Transverse colon (tissue), 4 donors: ENCODE measurements at regions not wholly inside any gene's neighbourhood (a gene's known extent, or its start where the extent isn't known, plus 50 kb on each side); places are given as distances from the start of the nearest gene placed in this dataset.

Experiments used
- DNase-seq: peaks from one replicate; pipeline ENCODE4 v3.0.0-alpha.2; 2019
- H3K27ac ChIP-seq, 4 donors: fragments of 200-600 bp; sonication (generic); 2 replicates each; pipeline ENCODE4 v1.5.1; 2016 to 2018; ENCODE audit warnings: inconsistent platforms in 4 of 4
- H3K27me3 ChIP-seq: fragments of 200-600 bp; sonication (generic); 2 replicates; pipeline ENCODE4 v1.5.1; 2017; ENCODE audit warnings: inconsistent platforms
- H3K36me3 ChIP-seq, 4 donors: fragments of 200-600 bp; sonication (generic); 2 replicates each; pipeline ENCODE4 v1.5.1; 2017 to 2019; ENCODE audit warnings: inconsistent platforms in 4 of 4
- H3K4me1 ChIP-seq, 4 donors: fragments of 200-600 bp; sonication (generic); 2 replicates each; pipeline ENCODE4 v1.5.1; 2017 to 2020; ENCODE audit warnings: inconsistent platforms in 4 of 4
- H3K4me3 ChIP-seq, 4 donors: fragments of 200-600 bp; sonication (generic); 1 replicate in 1 of 4; 2 replicates in 3 of 4; pipeline versions ENCODE4 v1.5.1 to v1.6.1; 2017 to 2019; ENCODE audit warnings: inconsistent platforms in 4 of 4
- H3K9me3 ChIP-seq, 2 donors: fragments of 200-600 bp; sonication (generic); 2 replicates each; pipeline ENCODE4 v1.5.1; 2017 to 2019; ENCODE audit warnings: inconsistent platforms in 2 of 2
- EP300 ChIP-seq: sonication (generic); formaldehyde crosslinking; IDR thresholded peaks from one replicate; pipeline ENCODE4 v1.6.1; 2017; ENCODE audit warnings: antibody characterized with exemption, low read depth
- POLR2A ChIP-seq: fragments of 450-650 bp; IDR thresholded peaks from one replicate; pipeline ENCODE4 v1.6.1; 2016; ENCODE audit warnings: antibody characterized with exemption, mild to moderate bottlenecking, moderate library complexity
- POLR2AphosphoS5 ChIP-seq, 3 donors: sonication (generic); formaldehyde crosslinking; IDR thresholded peaks; one replicate each; pipeline ENCODE4 v1.6.1; 2016; ENCODE audit warnings: antibody characterized with exemption in 3 of 3
- whole genome bisulfite sequencing, 2 donors: methylation state at CpG; one replicate each; pipeline ENCODE4 v1.1.5; 2018; ENCODE audit warnings: low coverage in 1 of 2; 5-methylcytosine and 5-hydroxymethylcytosine counted together
- in situ Hi-C, 4 donors: fragments of 200-750 bp; cut with MboI; loops; one replicate each; pipeline versions ENCODE4 v1.15.0 to v1.15.1; 2017; ENCODE audit warnings: low sequenced_read_pairs in 3 of 4, low pct_ligation_motif_present in 1 of 4, low pct_unique_long_range_greater_than_20kb in 1 of 4
- intact Hi-C: fragments of 100-400 bp; cut with DNase I; formaldehyde crosslinking; loops from one replicate; pipeline ENCODE4 v1.15.1; 2023; ENCODE audit warnings: low total_unique reads
- TF ChIP-seq, protein P1 (sequence below), 5 experiments: fragments of 200-600 bp in 3 of 5; fragments of 450-650 bp in 2 of 5; sonication (generic) in 3 of 5; IDR thresholded peaks; 1 replicate in 2 of 5; 2 replicates in 3 of 5; pipeline ENCODE4 v1.5.1; 2016 to 2017; ENCODE audit warnings: antibody characterized with exemption in 5 of 5, inconsistent platforms in 3 of 5, mild to moderate bottlenecking in 2 of 5, moderate library complexity in 1 of 5

DNA sequence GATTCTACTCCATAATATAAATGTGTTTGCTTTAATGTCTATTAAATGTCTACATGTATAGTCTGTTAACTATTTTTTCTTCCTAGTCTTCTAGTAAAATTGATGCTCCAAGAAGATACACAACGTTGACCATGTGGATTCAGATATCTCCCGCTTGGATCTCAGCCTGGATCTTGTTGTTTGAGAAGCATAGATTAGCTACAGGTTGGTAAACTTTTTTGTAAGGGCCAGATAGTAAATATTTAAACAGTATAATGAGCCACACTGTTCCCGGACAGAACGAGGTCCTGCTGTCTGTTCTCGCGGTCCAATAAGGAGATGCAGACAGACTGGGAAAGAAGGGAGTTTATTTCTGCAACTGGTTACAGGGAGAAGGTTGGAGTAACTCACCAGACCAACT lies 86.2 kb upstream of the IL12B start:
- whole genome bisulfite sequencing, 2 donors: 78 to 85% methylated on average over 5 to 6 of the region's 6 CpGs
- DNase-seq: no peak
- in situ Hi-C loops: no loop called here
- H3K27me3 ChIP-seq: no peaks in the 10 kb centered on the region
- no peak overlapping the region for H3K27ac ChIP-seq
- no peaks in the 10 kb centered on the region for H3K36me3 ChIP-seq
- no peak for TF ChIP-seq POLR2A
- TF ChIP-seq, protein P1, sequence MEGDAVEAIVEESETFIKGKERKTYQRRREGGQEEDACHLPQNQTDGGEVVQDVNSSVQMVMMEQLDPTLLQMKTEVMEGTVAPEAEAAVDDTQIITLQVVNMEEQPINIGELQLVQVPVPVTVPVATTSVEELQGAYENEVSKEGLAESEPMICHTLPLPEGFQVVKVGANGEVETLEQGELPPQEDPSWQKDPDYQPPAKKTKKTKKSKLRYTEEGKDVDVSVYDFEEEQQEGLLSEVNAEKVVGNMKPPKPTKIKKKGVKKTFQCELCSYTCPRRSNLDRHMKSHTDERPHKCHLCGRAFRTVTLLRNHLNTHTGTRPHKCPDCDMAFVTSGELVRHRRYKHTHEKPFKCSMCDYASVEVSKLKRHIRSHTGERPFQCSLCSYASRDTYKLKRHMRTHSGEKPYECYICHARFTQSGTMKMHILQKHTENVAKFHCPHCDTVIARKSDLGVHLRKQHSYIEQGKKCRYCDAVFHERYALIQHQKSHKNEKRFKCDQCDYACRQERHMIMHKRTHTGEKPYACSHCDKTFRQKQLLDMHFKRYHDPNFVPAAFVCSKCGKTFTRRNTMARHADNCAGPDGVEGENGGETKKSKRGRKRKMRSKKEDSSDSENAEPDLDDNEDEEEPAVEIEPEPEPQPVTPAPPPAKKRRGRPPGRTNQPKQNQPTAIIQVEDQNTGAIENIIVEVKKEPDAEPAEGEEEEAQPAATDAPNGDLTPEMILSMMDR (IDR thresholded peaks at IDR 0.05): no peak
- H3K4me1 ChIP-seq: no peaks in the 10 kb centered on the region
- H3K9me3 ChIP-seq: no peaks in the 10 kb centered on the region
- intact Hi-C loops: no loop called here
- no peak overlapping the region for H3K4me3 ChIP-seq

DNA sequence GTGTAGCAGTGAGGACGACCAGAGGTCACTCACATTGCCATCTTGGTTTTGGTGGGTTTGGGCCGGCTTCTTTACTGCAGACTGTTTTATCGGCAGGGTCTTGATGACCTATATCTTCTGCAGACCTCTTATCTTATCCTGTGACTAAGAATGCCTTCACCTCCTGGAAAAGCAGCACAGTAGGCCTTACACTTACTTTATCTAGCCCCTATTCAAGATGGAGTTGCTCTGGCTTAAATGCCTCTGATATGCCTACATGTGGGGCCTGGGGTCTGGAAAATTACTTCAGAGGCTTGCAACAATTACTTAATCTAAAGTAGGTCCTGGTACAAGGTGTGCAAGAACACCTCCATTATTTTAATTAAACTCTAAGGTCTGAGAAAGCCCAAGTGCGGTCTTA lies 86.9 kb upstream of the IL12B start:
- no peaks in the 10 kb centered on the region for H3K36me3 ChIP-seq
- no peaks in the 10 kb centered on the region for H3K27me3 ChIP-seq
- TF ChIP-seq EP300 (no peak), POLR2AphosphoS5 (IDR thresholded peaks at IDR 0.05) (no peak), POLR2A (no peak)
- TF ChIP-seq, protein P1 (IDR thresholded peaks at IDR 0.05): no peak
- intact Hi-C loops (no loop called here), in situ Hi-C loops (no loop called here)
- WGBS, 2 donors: 90 to 93% methylated on average over 2 to 4 of the region's 4 CpGs
- H3K27ac ChIP-seq: no peak overlapping the region
- no peaks in the 10 kb centered on the region for H3K9me3 ChIP-seq
- DNase-seq: no peak
- H3K4me1 ChIP-seq: no peaks in the 10 kb centered on the region
- H3K4me3 ChIP-seq: no peak overlapping the region

DNA sequence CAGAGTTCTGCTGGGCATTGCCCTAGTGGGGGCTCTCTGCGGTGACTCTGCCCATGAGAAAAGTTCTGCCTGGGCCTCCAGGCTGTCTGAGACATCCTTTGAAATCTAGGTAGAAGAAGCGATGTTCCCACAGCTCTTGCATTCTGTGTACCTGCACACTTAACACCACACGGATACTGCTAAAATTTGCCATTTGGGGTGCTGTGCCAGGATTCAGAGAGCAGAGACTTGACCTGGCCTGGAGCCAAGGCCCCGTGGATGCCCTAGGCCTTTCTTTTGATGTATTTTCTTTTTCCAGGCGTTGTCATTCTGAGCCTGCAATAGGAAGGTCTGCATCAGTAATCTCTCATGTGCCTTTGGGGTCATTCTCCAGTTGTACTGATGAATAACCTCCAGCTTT lies 89.3 kb upstream of the IL12B start:
- DNase-seq: no peak
- H3K36me3 ChIP-seq: no peaks in the 10 kb centered on the region
- no peak overlapping the region for H3K4me3 ChIP-seq
- TF ChIP-seq, protein P1 (IDR thresholded peaks at IDR 0.05): no peak
- no peaks in the 10 kb centered on the region for H3K27me3 ChIP-seq
- no peak overlapping the region for H3K27ac ChIP-seq
- 61% methylated on average over 5 of the region's 5 CpGs; no CpG with 5 or more reads in 1 of the 2 donors for WGBS, 2 donors
- in situ Hi-C loops: no loop called here
- H3K9me3 ChIP-seq: no peaks in the 10 kb centered on the region
- no peaks in the 10 kb centered on the region for H3K4me1 ChIP-seq
- intact Hi-C loops: no loop called here

DNA sequence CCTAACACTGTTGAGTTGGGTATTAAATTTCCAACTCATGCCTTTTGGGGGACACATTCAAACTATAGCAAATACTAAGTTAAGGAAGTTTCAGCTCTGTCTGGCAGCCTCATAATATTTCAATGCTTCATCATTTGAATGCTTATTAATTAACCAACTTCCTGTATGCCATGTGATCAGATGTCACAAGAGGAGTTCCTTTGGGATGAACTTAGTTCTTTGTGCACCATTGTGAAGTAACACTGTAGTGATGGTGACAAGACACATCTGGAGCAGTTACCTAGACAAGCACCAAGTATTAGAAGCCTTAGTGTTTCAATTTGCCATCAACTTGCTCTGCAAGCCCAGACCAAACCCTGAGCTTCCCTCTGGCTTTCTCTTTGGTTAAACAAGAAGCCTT lies 90.7 kb upstream of the IL12B start:
- in situ Hi-C loops: no loop called here

More for the DNA sequence above, 90.7 kb upstream of the IL12B start:
- intact Hi-C loops: no loop called here
- H3K27ac ChIP-seq: no peak overlapping the region
- DNase-seq: no peak
- no peaks in the 10 kb centered on the region for H3K4me1 ChIP-seq
- no peaks in the 10 kb centered on the region for H3K27me3 ChIP-seq
- H3K9me3 ChIP-seq: no peaks in the 10 kb centered on the region
- TF ChIP-seq EP300 (no peak), POLR2AphosphoS5 (IDR thresholded peaks at IDR 0.05) (no peak), POLR2A (no peak)
- TF ChIP-seq, protein P1 (IDR thresholded peaks at IDR 0.05): no peak
- no peak overlapping the region for H3K4me3 ChIP-seq
- H3K36me3 ChIP-seq: no peaks in the 10 kb centered on the region
